ENCODE measurements at regions not wholly inside any gene's neighbourhood (a gene's known extent, or its start where the extent isn't known, plus 50 kb on each side); places are given as distances from the start of the nearest gene placed in this dataset.
"Not testable (repeated sequence)": the region's sequence is repeated elsewhere in the genome, so short reads cannot be mapped to it uniquely, and the experiment has no call there.

DNA sequence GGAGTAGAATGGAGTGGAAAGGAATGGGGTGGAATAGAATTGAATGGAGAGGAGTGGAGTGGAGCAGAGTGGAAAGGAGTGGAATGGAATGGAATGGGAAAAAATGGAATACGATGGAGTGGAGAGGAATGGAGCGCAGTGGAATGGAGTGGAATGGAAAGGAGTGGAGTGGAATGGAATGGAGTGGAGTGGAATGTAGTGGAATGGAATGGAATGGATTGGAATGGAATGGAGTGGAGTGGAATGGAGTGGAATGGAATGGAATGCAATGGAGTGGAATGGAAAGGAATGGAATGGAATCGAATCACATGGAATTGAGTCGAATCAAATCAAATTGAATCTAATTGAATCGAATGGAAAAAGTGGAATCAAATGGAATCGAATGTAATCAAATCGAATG, 1016.1 kb downstream of the CDY1 start:
- no peak for TF ChIP-seq POLR2AphosphoS5 (IDR thresholded peaks at IDR 0.05)
- TF ChIP-seq CTCF (IDR thresholded peaks at IDR 0.05) = no peak
- TF ChIP-seq POLR2A (IDR thresholded peaks at IDR 0.05) = no peak
- no peaks in the 10 kb centered on the region for H3K9me3 ChIP-seq
- H3K27ac ChIP-seq = no peak overlapping the region
- intact Hi-C loops (cut with DNase I) = no loop called here
- DNase-seq (ENCODE audit: low spot score) = no peak
- no peak overlapping the region for H3K4me3 ChIP-seq
- no peaks in the 10 kb centered on the region for H3K27me3 ChIP-seq (replicated peaks; ENCODE audit: insufficient read depth)
- WGBS = 84% methylated on average over 7 of the region's 7 CpGs
- H3K36me3 ChIP-seq = no peaks in the 10 kb centered on the region
- H3K4me1 ChIP-seq (replicated peaks) = no peaks in the 10 kb centered on the region

DNA sequence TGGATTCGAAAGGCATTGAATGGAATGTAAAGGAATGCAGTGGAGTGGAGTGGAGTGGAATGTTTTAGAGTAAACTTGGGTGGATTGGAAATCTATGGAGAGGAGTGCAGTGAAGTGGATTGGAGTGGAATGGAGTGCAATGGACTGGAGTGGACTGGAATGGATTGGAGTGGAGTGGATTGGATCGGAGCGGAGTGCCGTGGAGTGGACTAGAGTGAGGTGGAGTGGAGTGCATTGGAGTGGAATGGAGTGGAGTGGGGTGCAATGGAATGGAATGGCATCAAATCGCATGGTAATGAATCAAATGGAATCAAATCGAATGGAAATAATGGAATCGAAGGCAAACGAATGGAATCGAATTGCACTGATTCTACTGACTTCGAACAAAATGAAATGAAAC, 1023.9 kb downstream of the CDY1 start:
- not testable (repeated sequence) for DNase-seq (ENCODE audit: low spot score); H3K9me3 ChIP-seq
- WGBS = 82% methylated on average over 10 of the region's 10 CpGs

DNA sequence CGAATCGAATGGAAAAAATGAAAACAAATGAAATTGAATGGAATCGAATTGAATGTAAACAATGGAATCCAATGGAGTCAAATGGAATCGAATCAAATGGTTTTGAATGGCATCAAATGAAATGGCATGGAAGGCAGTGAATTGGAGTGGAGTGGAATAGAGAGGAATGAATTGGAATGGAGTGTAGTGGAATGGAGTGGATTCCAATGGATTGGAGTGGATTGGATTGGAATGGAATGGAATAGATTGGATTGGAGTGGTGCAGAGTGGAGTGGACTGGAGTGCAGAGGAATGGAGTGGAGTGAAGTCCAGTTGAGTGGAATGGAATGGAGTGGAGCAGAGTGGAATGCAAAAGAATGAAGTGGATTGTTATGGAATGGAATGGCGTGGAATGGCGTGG, 1026.3 kb downstream of the CDY1 start:
- H3K4me1 ChIP-seq (replicated peaks); DNase-seq (ENCODE audit: low spot score); intact Hi-C loops (cut with DNase I); H3K4me3 ChIP-seq; H3K27ac ChIP-seq; H3K36me3 ChIP-seq; H3K27me3 ChIP-seq (replicated peaks; ENCODE audit: insufficient read depth); H3K9me3 ChIP-seq: not testable (repeated sequence)
- WGBS = 77% methylated on average over 6 of the region's 6 CpGs

More for the DNA sequence above, 1023.9 kb downstream of the CDY1 start:
- H3K27ac ChIP-seq; H3K27me3 ChIP-seq (replicated peaks; ENCODE audit: insufficient read depth); H3K36me3 ChIP-seq; H3K4me1 ChIP-seq (replicated peaks); H3K4me3 ChIP-seq; intact Hi-C loops (cut with DNase I): not testable (repeated sequence)

DNA sequence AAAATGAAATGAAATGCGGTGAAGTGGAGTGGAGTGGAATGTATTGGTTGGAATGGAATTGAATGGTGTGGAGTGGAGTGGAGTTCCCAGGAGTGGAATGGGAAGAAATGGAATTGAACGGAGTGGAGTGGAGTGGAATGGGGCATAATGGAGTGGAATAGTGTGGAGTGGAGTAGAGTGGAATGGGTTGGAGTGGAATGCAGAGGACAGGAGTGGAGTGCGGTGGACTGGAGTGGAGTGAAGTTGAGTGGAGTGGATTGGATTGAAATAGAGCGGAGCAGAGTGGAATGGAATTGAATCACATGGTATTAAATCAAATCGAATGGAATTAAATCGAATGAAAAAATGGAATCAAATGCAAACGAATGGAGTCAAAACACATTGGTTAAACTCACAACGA, 1042.3 kb downstream of the CDY1 start:
- H3K27ac ChIP-seq; H3K4me3 ChIP-seq; DNase-seq (ENCODE audit: low spot score); H3K27me3 ChIP-seq (replicated peaks; ENCODE audit: insufficient read depth); H3K4me1 ChIP-seq (replicated peaks); intact Hi-C loops (cut with DNase I); H3K9me3 ChIP-seq; H3K36me3 ChIP-seq: not testable (repeated sequence)
- 72% methylated on average over 8 of the region's 8 CpGs for WGBS

DNA sequence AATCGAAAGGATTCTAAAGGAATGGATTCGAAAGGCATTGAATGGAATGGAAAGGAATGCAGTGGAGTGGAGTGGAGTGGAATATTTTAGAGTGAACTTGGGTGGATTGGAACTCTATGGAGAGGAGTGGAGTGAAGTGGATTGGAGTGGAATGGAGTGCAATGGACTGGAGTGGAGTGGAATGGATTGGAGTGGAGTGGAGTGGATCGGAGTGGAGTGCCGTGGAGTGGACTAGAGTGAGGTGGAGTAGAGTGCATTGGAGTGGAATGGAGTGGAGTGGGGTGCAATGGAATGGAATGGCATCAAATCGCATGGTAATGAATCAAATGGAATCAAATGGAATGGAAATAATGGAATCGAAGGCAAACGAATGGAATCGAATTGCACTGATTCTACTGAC, 1044.8 kb downstream of the CDY1 start:
- H3K36me3 ChIP-seq; H3K4me1 ChIP-seq (replicated peaks); H3K9me3 ChIP-seq; intact Hi-C loops (cut with DNase I); H3K4me3 ChIP-seq; H3K27ac ChIP-seq; H3K27me3 ChIP-seq (replicated peaks; ENCODE audit: insufficient read depth): not testable (repeated sequence)
- 79% methylated on average over 8 of the region's 8 CpGs for WGBS
- DNase-seq (ENCODE audit: low spot score) = peak; percentile 10

- H3K9me3 ChIP-seq; H3K27me3 ChIP-seq (replicated peaks; ENCODE audit: insufficient read depth); H3K36me3 ChIP-seq; intact Hi-C loops (cut with DNase I); H3K27ac ChIP-seq; H3K4me3 ChIP-seq; DNase-seq (ENCODE audit: low spot score); H3K4me1 ChIP-seq (replicated peaks): not testable (repeated sequence)
- 59% methylated on average over 7 of the region's 7 CpGs for WGBS
These were observed 1047.3 kb downstream of the CDY1 start for GRCh38 chrY:26669243-26669642.

- peak; percentile 51 for DNase-seq (ENCODE audit: low spot score)
- H3K9me3 ChIP-seq; H3K4me1 ChIP-seq (replicated peaks); H3K4me3 ChIP-seq; intact Hi-C loops (cut with DNase I); H3K36me3 ChIP-seq; H3K27ac ChIP-seq; H3K27me3 ChIP-seq (replicated peaks; ENCODE audit: insufficient read depth): not testable (repeated sequence)
- 68% methylated on average over 13 of the region's 13 CpGs for WGBS
These were observed 1048.5 kb downstream of the CDY1 start for GRCh38 chrY:26670360-26670871.

- intact Hi-C loops (cut with DNase I) = not testable (repeated sequence)
These were observed 1049.3 kb downstream of the CDY1 start for GRCh38 chrY:26670881-26671879.

More at GRCh38 chrY:26670881-26671879, 1049.3 kb downstream of the CDY1 start:
- H3K27me3 ChIP-seq (replicated peaks; ENCODE audit: insufficient read depth); H3K4me3 ChIP-seq; H3K4me1 ChIP-seq (replicated peaks); H3K36me3 ChIP-seq; H3K27ac ChIP-seq; H3K9me3 ChIP-seq: not testable (repeated sequence)
- peak; percentile 19 for TF ChIP-seq POLR2A (IDR thresholded peaks at IDR 0.05)
- DNase-seq (ENCODE audit: low spot score) = peak; percentile 72
- WGBS = 75% methylated on average over 20 of the region's 20 CpGs
